HCT116 (cell line): ENCODE measurements at regions not wholly inside any gene's neighbourhood (a gene's known extent, or its start where the extent isn't known, plus 50 kb on each side); places are given as distances from the start of the nearest gene placed in this dataset.

Experiments
- ATAC-seq: fragments of 200-7000 bp; cut with Tn5 transposase; 2 replicates; pipeline ENCODE4 v1.9.1; 2020; ENCODE audit warnings: mild to moderate bottlenecking, moderate library complexity
- BruUV-seq: library from RNA; stranded (reverse); fragments of 400-500 nt; replicated peaks from 2 replicates; lab custom pipeline; 2021; lab: Mats Ljungman, UMichigan
- CTCF ChIA-PET: fragments of 300-600 bp; sonication (Branson Sonifier 250); formaldehyde crosslinking; loops from one replicate; lab custom pipeline; 2021; ENCODE audit warnings: antibody characterized with exemption; lab: Charles Lee
- POLR2A ChIA-PET: fragments of 300-600, 350-600 bp; sonication (Branson Sonifier 250); formaldehyde crosslinking; loops from one replicate; lab custom pipeline; 2021; ENCODE audit warnings: antibody characterized with exemption; lab: Charles Lee
- RAD21 ChIA-PET, 2 experiments: fragments of 300-600 bp; sonication (Branson Sonifier 250); formaldehyde crosslinking; loops; one replicate each; lab custom pipeline; 2023; ENCODE audit warnings: low total read pairs in 2 of 2; ENCODE audit not compliant: uncharacterized antibody in 2 of 2, unreplicated experiment in 2 of 2, low non-redundant PET in 1 of 2; lab: Charles Lee
- DNase-seq: peaks from one replicate; pipeline ENCODE4 v3.0.0-alpha.2; 2010; ENCODE audit warnings: low read depth, low spot score
- H2AFZ ChIP-seq: fragments of 200-600 bp; shearing (Covaris generic), sonication (generic); 2 replicates; pipeline ENCODE4 v1.6.1; 2017; ENCODE audit warnings: low read depth, mixed run types, mixed read lengths, antibody characterized with exemption, low read length; ENCODE audit not compliant: poor library complexity, severe bottlenecking
- H3K27ac ChIP-seq: 2 replicates; pipeline ENCODE4 v1.5.1; 2012; ENCODE audit warnings: low read depth, low read length
- H3K27me3 ChIP-seq: fragments of 200-600 bp; sonication (generic); 2 replicates; pipeline ENCODE4 v1.6.1; 2016; ENCODE audit warnings: mixed run types, low read length, mixed read lengths; ENCODE audit not compliant: insufficient read depth
- H3K36me3 ChIP-seq, 2 experiments: fragments of 200-500 bp in 1 of 2; fragments of 200-600 bp in 1 of 2; sonication (Bioruptor generic) in 1 of 2; sonication (generic) in 1 of 2; 2 replicates each; pipeline versions ENCODE4 v1.5.1 to v1.6.1; 2014 to 2016; ENCODE audit warnings: low read length in 2 of 2, inconsistent platforms in 1 of 2, mixed read lengths in 1 of 2, mixed run types in 1 of 2; ENCODE audit not compliant: insufficient read depth in 2 of 2, control insufficient read depth in 1 of 2
- H3K4me1 ChIP-seq, 2 experiments: fragments of 200-600 bp in 1 of 2; sonication (generic) in 1 of 2; 2 replicates each; pipeline versions ENCODE4 v1.5.1 to v1.6.1; 2012 to 2017; ENCODE audit warnings: low read length in 2 of 2, inconsistent platforms in 1 of 2, mild to moderate bottlenecking in 1 of 2, mixed read lengths in 1 of 2, mixed run types in 1 of 2, moderate library complexity in 1 of 2; ENCODE audit not compliant: insufficient read depth in 2 of 2, control insufficient read depth in 1 of 2
- H3K4me2 ChIP-seq: fragments of 200-600 bp; sonication (generic); 2 replicates; pipeline ENCODE4 v1.6.1; 2017; ENCODE audit warnings: mixed run types, low read length, mixed read lengths
- H3K4me3 ChIP-seq, 2 experiments: fragments of 200-600 bp in 1 of 2; sonication (generic) in 1 of 2; replicated peaks in 1 of 2; 2 replicates each; pipeline ENCODE4 v1.5.1; 2011 to 2016; ENCODE audit warnings: low read length in 2 of 2, control low read depth in 1 of 2, low read depth in 1 of 2, mild to moderate bottlenecking in 1 of 2, mixed read lengths in 1 of 2, mixed run types in 1 of 2
- H3K79me2 ChIP-seq: fragments of 200-600 bp; sonication (generic); 2 replicates; pipeline ENCODE4 v1.6.1; 2017; ENCODE audit warnings: mild to moderate bottlenecking, mixed run types, low read length, moderate library complexity, mixed read lengths; ENCODE audit not compliant: insufficient read depth
- H3K9ac ChIP-seq: fragments of 200-600 bp; sonication (generic); 2 replicates; pipeline ENCODE4 v1.6.1; 2016; ENCODE audit warnings: low read length, mixed read lengths
- H3K9me2 ChIP-seq: fragments of 200-600 bp; sonication (generic), shearing (Covaris generic); 2 replicates; pipeline ENCODE4 v1.6.1; 2017; ENCODE audit warnings: mixed run types, mild to moderate bottlenecking, moderate library complexity; ENCODE audit not compliant: insufficient read depth
- H3K9me3 ChIP-seq, 2 experiments: fragments of 200-500 bp in 1 of 2; fragments of 200-600 bp in 1 of 2; sonication (Bioruptor generic) in 1 of 2; sonication (generic) in 1 of 2; 2 replicates each; pipeline ENCODE4 v1.6.1; 2014 to 2017; ENCODE audit warnings: low read length in 2 of 2, mixed read lengths in 2 of 2, inconsistent platforms in 1 of 2, low read depth in 1 of 2, mild to moderate bottlenecking in 1 of 2, mixed run types in 1 of 2, moderate library complexity in 1 of 2; ENCODE audit not compliant: control insufficient read depth in 1 of 2, insufficient read depth in 1 of 2
- H4K20me1 ChIP-seq: fragments of 200-600 bp; sonication (generic), shearing (Covaris generic); 2 replicates; pipeline ENCODE4 v1.6.1; 2017; ENCODE audit warnings: mixed run types, mild to moderate bottlenecking, moderate library complexity; ENCODE audit not compliant: insufficient read depth
- CBX3 ChIP-seq: IDR thresholded peaks from 2 replicates; pipeline ENCODE4 v1.6.1; 2012; ENCODE audit warnings: low read depth
- CEBPB ChIP-seq: IDR thresholded peaks from 2 replicates; pipeline ENCODE4 v1.6.1; 2012; ENCODE audit warnings: low read depth
- CTCF ChIP-seq, 3 experiments: fragments of 200-600 bp in 1 of 3; sonication (generic) in 1 of 3; IDR thresholded peaks in 2 of 3; conservative IDR thresholded peaks in 1 of 3; 2 replicates each; pipeline ENCODE4 v1.5.1; 2012 to 2017; ENCODE audit warnings: low read depth in 2 of 3, low read length in 2 of 3, antibody characterized with exemption in 1 of 3, borderline replicate concordance in 1 of 3, control low read depth in 1 of 3, mild to moderate bottlenecking in 1 of 3, mixed read lengths in 1 of 3, mixed run types in 1 of 3, moderate library complexity in 1 of 3; ENCODE audit not compliant: insufficient read depth in 1 of 3
- EGR1 ChIP-seq: IDR thresholded peaks from 2 replicates; pipeline ENCODE4 v1.6.1; 2012; ENCODE audit warnings: low read depth
- ELF1 ChIP-seq: IDR thresholded peaks from 2 replicates; pipeline ENCODE4 v1.6.1; 2012; ENCODE audit warnings: low read depth, borderline replicate concordance
- FOSL1 ChIP-seq: IDR thresholded peaks from 2 replicates; pipeline ENCODE4 v1.6.1; 2012; ENCODE audit warnings: low read depth
- JUND ChIP-seq: IDR thresholded peaks from 2 replicates; pipeline ENCODE4 v1.6.1; 2012
- POLR2A ChIP-seq: IDR thresholded peaks from 2 replicates; pipeline ENCODE4 v1.7.0; 2011; ENCODE audit warnings: borderline replicate concordance; ENCODE audit not compliant: insufficient read depth, insufficient read length; ENCODE audit errors: extremely low read depth
- POLR2AphosphoS5 ChIP-seq: IDR thresholded peaks from 2 replicates; pipeline ENCODE4 v1.6.1; 2011; ENCODE audit warnings: mild to moderate bottlenecking, low read depth, low read length, moderate library complexity
- RAD21 ChIP-seq: IDR thresholded peaks from 2 replicates; pipeline ENCODE4 v1.6.1; 2012; ENCODE audit warnings: low read depth, mild to moderate bottlenecking
- SIN3A ChIP-seq: IDR thresholded peaks from 2 replicates; pipeline ENCODE4 v1.6.1; 2012; ENCODE audit warnings: low read depth
- SP1 ChIP-seq: IDR thresholded peaks from 2 replicates; pipeline ENCODE4 v1.6.1; 2012; ENCODE audit warnings: low read depth
- SRF ChIP-seq: IDR thresholded peaks from 2 replicates; pipeline ENCODE4 v1.6.1; 2012; ENCODE audit warnings: low read depth
- TCF7L2 ChIP-seq: IDR thresholded peaks from 2 replicates; pipeline ENCODE4 v1.7.0; 2011; ENCODE audit warnings: borderline replicate concordance, inconsistent platforms; ENCODE audit not compliant: insufficient read depth, insufficient read length; ENCODE audit errors: extremely low read depth
- YY1 ChIP-seq: IDR thresholded peaks from 2 replicates; pipeline ENCODE4 v1.6.1; 2011; ENCODE audit warnings: low read length, low read depth, moderate library complexity, mild to moderate bottlenecking; ENCODE audit not compliant: insufficient replicate concordance; ENCODE audit errors: extremely low read depth
- ZFX ChIP-seq: fragments of 450-650 bp; IDR thresholded peaks from 2 replicates; pipeline ENCODE4 v1.6.1; 2017
- intact Hi-C: fragments of 100-400 bp; cut with micrococcal nuclease; formaldehyde crosslinking; loops from 2 replicates; pipeline ENCODE4 v1.10.0; 2022
- TF ChIP-seq, protein P1 (sequence below): IDR thresholded peaks from 2 replicates; pipeline ENCODE4 v1.6.1; 2012; ENCODE audit warnings: low read depth

GRCh38 chr14:27234331-27234730 is 636.5 kb upstream of the NOVA1 start:
- ATAC-seq = no peak
- Histone ChIP-seq H3K36me3 (no peaks in the 10 kb centered on the region), H3K9me2 (no peaks in the 10 kb centered on the region), H3K4me2 (no peak overlapping the region), H3K9me3 (peaks cover 5 to 26% of the 10 kb centered on the region in 2 experiments; a peak in 3 of 4 replicates), H3K9ac (no peak overlapping the region), H3K27me3 (no peaks in the 10 kb centered on the region), H3K4me3 (no peak overlapping the region), H3K79me2 (no peaks in the 10 kb centered on the region), H3K4me1 (no peaks in the 10 kb centered on the region), H2AFZ (no peak overlapping the region), H4K20me1 (no peaks in the 10 kb centered on the region), H3K27ac (no peak overlapping the region)
- ChIA-PET POLR2A (no interaction called here), RAD21 (no interaction called here), CTCF (no interaction called here)
- no TSS peak for BruUV-seq
- intact Hi-C loops = no loop called here
- DNase-seq = no peak
- no peak for TF ChIP-seq POLR2A
- TF ChIP-seq POLR2AphosphoS5 = no peak
- no peak for TF ChIP-seq RAD21
- TF ChIP-seq ZFX = no peak
- TF ChIP-seq CBX3 = no peak
- TF ChIP-seq SRF = no peak
- no peak for TF ChIP-seq FOSL1
- TF ChIP-seq YY1 = no peak
- no peak for TF ChIP-seq SIN3A
- TF ChIP-seq JUND = no peak
- no peak for TF ChIP-seq SP1
- no peak for TF ChIP-seq EGR1
- TF ChIP-seq ELF1 = no peak

DNA sequence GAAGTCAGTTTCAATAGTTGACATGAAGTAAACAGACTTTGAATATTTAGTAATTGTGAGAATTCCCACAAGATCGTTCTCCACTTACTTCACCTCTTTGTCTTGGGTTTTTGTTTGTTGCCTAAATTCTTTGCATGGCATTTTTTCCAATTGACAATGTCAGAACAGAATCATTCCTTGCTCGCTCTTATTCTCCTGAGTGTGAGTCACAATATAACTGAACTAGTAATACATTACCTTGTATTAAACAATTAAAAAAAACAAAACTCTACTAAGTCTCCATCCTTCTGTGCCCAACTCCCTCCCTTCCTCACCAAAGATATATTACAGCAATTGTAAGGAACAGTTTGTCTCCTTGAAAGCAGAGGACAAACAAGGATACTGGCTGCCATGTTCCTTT is 638.8 kb upstream of the NOVA1 start:
- Histone ChIP-seq H3K4me3 (no peak overlapping the region), H3K9ac (no peak overlapping the region), H3K79me2 (no peaks in the 10 kb centered on the region), H4K20me1 (no peaks in the 10 kb centered on the region), H3K4me1 (no peaks in the 10 kb centered on the region), H3K36me3 (no peaks in the 10 kb centered on the region), H3K27ac (no peak overlapping the region), H2AFZ (no peak overlapping the region), H3K9me2 (no peaks in the 10 kb centered on the region), H3K27me3 (no peaks in the 10 kb centered on the region), H3K9me3 (peaks cover under 1 to 28% of the 10 kb centered on the region in 2 experiments; a peak in 3 of 4 replicates), H3K4me2 (no peak overlapping the region)
- POLR2A ChIA-PET = no interaction called here
- no peak for ATAC-seq
- CTCF ChIA-PET = no interaction called here
- RAD21 ChIA-PET = no interaction called here
- DNase-seq = no peak
- intact Hi-C loops = no loop called here
- BruUV-seq = no TSS peak
- TF ChIP-seq CTCF (IDR thresholded peaks at IDR 0.05 in 2 of 3, conservative IDR thresholded peaks at IDR 0.05 in 1 of 3; ENCODE audit: borderline replicate concordance in 1 of 3, insufficient read depth in 1 of 3, low read depth in 2 of 3, low read length in 2 of 3) (no peak), CEBPB (no peak), SRF (no peak), TCF7L2 (no peak), YY1 (no peak), POLR2AphosphoS5 (no peak), ZFX (no peak), POLR2A (no peak)
- TF ChIP-seq, protein P1, sequence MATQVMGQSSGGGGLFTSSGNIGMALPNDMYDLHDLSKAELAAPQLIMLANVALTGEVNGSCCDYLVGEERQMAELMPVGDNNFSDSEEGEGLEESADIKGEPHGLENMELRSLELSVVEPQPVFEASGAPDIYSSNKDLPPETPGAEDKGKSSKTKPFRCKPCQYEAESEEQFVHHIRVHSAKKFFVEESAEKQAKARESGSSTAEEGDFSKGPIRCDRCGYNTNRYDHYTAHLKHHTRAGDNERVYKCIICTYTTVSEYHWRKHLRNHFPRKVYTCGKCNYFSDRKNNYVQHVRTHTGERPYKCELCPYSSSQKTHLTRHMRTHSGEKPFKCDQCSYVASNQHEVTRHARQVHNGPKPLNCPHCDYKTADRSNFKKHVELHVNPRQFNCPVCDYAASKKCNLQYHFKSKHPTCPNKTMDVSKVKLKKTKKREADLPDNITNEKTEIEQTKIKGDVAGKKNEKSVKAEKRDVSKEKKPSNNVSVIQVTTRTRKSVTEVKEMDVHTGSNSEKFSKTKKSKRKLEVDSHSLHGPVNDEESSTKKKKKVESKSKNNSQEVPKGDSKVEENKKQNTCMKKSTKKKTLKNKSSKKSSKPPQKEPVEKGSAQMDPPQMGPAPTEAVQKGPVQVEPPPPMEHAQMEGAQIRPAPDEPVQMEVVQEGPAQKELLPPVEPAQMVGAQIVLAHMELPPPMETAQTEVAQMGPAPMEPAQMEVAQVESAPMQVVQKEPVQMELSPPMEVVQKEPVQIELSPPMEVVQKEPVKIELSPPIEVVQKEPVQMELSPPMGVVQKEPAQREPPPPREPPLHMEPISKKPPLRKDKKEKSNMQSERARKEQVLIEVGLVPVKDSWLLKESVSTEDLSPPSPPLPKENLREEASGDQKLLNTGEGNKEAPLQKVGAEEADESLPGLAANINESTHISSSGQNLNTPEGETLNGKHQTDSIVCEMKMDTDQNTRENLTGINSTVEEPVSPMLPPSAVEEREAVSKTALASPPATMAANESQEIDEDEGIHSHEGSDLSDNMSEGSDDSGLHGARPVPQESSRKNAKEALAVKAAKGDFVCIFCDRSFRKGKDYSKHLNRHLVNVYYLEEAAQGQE = no peak
